HCT116 (cell line): ENCODE measurements at regions not wholly inside any gene's neighbourhood (a gene's known extent, or its start where the extent isn't known, plus 50 kb on each side); places are given as distances from the start of the nearest gene placed in this dataset.

ENCODE experiments used
- ATAC-seq: fragments of 200-7000 bp; cut with Tn5 transposase; 2 replicates; pipeline ENCODE4 v1.9.1; 2020; ENCODE audit warnings: mild to moderate bottlenecking, moderate library complexity
- BruUV-seq: library from RNA; stranded (reverse); fragments of 400-500 nt; replicated peaks from 2 replicates; lab custom pipeline; 2021; lab: Mats Ljungman, UMichigan
- CTCF ChIA-PET: fragments of 300-600 bp; sonication (Branson Sonifier 250); formaldehyde crosslinking; loops from one replicate; lab custom pipeline; 2021; ENCODE audit warnings: antibody characterized with exemption; lab: Charles Lee
- POLR2A ChIA-PET: fragments of 300-600, 350-600 bp; sonication (Branson Sonifier 250); formaldehyde crosslinking; loops from one replicate; lab custom pipeline; 2021; ENCODE audit warnings: antibody characterized with exemption; lab: Charles Lee
- RAD21 ChIA-PET, 2 experiments: fragments of 300-600 bp; sonication (Branson Sonifier 250); formaldehyde crosslinking; loops; one replicate each; lab custom pipeline; 2023; ENCODE audit warnings: low total read pairs in 2 of 2; ENCODE audit not compliant: uncharacterized antibody in 2 of 2, unreplicated experiment in 2 of 2, low non-redundant PET in 1 of 2; lab: Charles Lee
- DNase-seq: peaks from one replicate; pipeline ENCODE4 v3.0.0-alpha.2; 2010; ENCODE audit warnings: low read depth, low spot score
- H2AFZ ChIP-seq: fragments of 200-600 bp; shearing (Covaris generic), sonication (generic); 2 replicates; pipeline ENCODE4 v1.6.1; 2017; ENCODE audit warnings: low read depth, mixed run types, mixed read lengths, antibody characterized with exemption, low read length; ENCODE audit not compliant: poor library complexity, severe bottlenecking
- H3K27ac ChIP-seq: 2 replicates; pipeline ENCODE4 v1.5.1; 2012; ENCODE audit warnings: low read depth, low read length
- H3K27me3 ChIP-seq: fragments of 200-600 bp; sonication (generic); 2 replicates; pipeline ENCODE4 v1.6.1; 2016; ENCODE audit warnings: mixed run types, low read length, mixed read lengths; ENCODE audit not compliant: insufficient read depth
- H3K36me3 ChIP-seq, 2 experiments: fragments of 200-500 bp in 1 of 2; fragments of 200-600 bp in 1 of 2; sonication (Bioruptor generic) in 1 of 2; sonication (generic) in 1 of 2; 2 replicates each; pipeline versions ENCODE4 v1.5.1 to v1.6.1; 2014 to 2016; ENCODE audit warnings: low read length in 2 of 2, inconsistent platforms in 1 of 2, mixed read lengths in 1 of 2, mixed run types in 1 of 2; ENCODE audit not compliant: insufficient read depth in 2 of 2, control insufficient read depth in 1 of 2
- H3K4me1 ChIP-seq, 2 experiments: fragments of 200-600 bp in 1 of 2; sonication (generic) in 1 of 2; 2 replicates each; pipeline versions ENCODE4 v1.5.1 to v1.6.1; 2012 to 2017; ENCODE audit warnings: low read length in 2 of 2, inconsistent platforms in 1 of 2, mild to moderate bottlenecking in 1 of 2, mixed read lengths in 1 of 2, mixed run types in 1 of 2, moderate library complexity in 1 of 2; ENCODE audit not compliant: insufficient read depth in 2 of 2, control insufficient read depth in 1 of 2
- H3K4me2 ChIP-seq: fragments of 200-600 bp; sonication (generic); 2 replicates; pipeline ENCODE4 v1.6.1; 2017; ENCODE audit warnings: mixed run types, low read length, mixed read lengths
- H3K4me3 ChIP-seq, 2 experiments: fragments of 200-600 bp in 1 of 2; sonication (generic) in 1 of 2; replicated peaks in 1 of 2; 2 replicates each; pipeline ENCODE4 v1.5.1; 2011 to 2016; ENCODE audit warnings: low read length in 2 of 2, control low read depth in 1 of 2, low read depth in 1 of 2, mild to moderate bottlenecking in 1 of 2, mixed read lengths in 1 of 2, mixed run types in 1 of 2
- H3K79me2 ChIP-seq: fragments of 200-600 bp; sonication (generic); 2 replicates; pipeline ENCODE4 v1.6.1; 2017; ENCODE audit warnings: mild to moderate bottlenecking, mixed run types, low read length, moderate library complexity, mixed read lengths; ENCODE audit not compliant: insufficient read depth
- H3K9ac ChIP-seq: fragments of 200-600 bp; sonication (generic); 2 replicates; pipeline ENCODE4 v1.6.1; 2016; ENCODE audit warnings: low read length, mixed read lengths
- H3K9me2 ChIP-seq: fragments of 200-600 bp; sonication (generic), shearing (Covaris generic); 2 replicates; pipeline ENCODE4 v1.6.1; 2017; ENCODE audit warnings: mixed run types, mild to moderate bottlenecking, moderate library complexity; ENCODE audit not compliant: insufficient read depth
- H3K9me3 ChIP-seq, 2 experiments: fragments of 200-500 bp in 1 of 2; fragments of 200-600 bp in 1 of 2; sonication (Bioruptor generic) in 1 of 2; sonication (generic) in 1 of 2; 2 replicates each; pipeline ENCODE4 v1.6.1; 2014 to 2017; ENCODE audit warnings: low read length in 2 of 2, mixed read lengths in 2 of 2, inconsistent platforms in 1 of 2, low read depth in 1 of 2, mild to moderate bottlenecking in 1 of 2, mixed run types in 1 of 2, moderate library complexity in 1 of 2; ENCODE audit not compliant: control insufficient read depth in 1 of 2, insufficient read depth in 1 of 2
- H4K20me1 ChIP-seq: fragments of 200-600 bp; sonication (generic), shearing (Covaris generic); 2 replicates; pipeline ENCODE4 v1.6.1; 2017; ENCODE audit warnings: mixed run types, mild to moderate bottlenecking, moderate library complexity; ENCODE audit not compliant: insufficient read depth
- POLR2AphosphoS5 ChIP-seq: IDR thresholded peaks from 2 replicates; pipeline ENCODE4 v1.6.1; 2011; ENCODE audit warnings: mild to moderate bottlenecking, low read depth, low read length, moderate library complexity
- RAD21 ChIP-seq: IDR thresholded peaks from 2 replicates; pipeline ENCODE4 v1.6.1; 2012; ENCODE audit warnings: low read depth, mild to moderate bottlenecking
- SIN3A ChIP-seq: IDR thresholded peaks from 2 replicates; pipeline ENCODE4 v1.6.1; 2012; ENCODE audit warnings: low read depth
- SRF ChIP-seq: IDR thresholded peaks from 2 replicates; pipeline ENCODE4 v1.6.1; 2012; ENCODE audit warnings: low read depth
- TCF7L2 ChIP-seq: IDR thresholded peaks from 2 replicates; pipeline ENCODE4 v1.7.0; 2011; ENCODE audit warnings: borderline replicate concordance, inconsistent platforms; ENCODE audit not compliant: insufficient read depth, insufficient read length; ENCODE audit errors: extremely low read depth
- YY1 ChIP-seq: IDR thresholded peaks from 2 replicates; pipeline ENCODE4 v1.6.1; 2011; ENCODE audit warnings: low read length, low read depth, moderate library complexity, mild to moderate bottlenecking; ENCODE audit not compliant: insufficient replicate concordance; ENCODE audit errors: extremely low read depth
- intact Hi-C: fragments of 100-400 bp; cut with micrococcal nuclease; formaldehyde crosslinking; loops from 2 replicates; pipeline ENCODE4 v1.10.0; 2022
- TF ChIP-seq, protein P1 (sequence below): IDR thresholded peaks from 2 replicates; pipeline ENCODE4 v1.6.1; 2011; ENCODE audit warnings: mild to moderate bottlenecking, low read length, moderate library complexity; ENCODE audit not compliant: insufficient replicate concordance; ENCODE audit errors: extremely low read depth
- TF ChIP-seq, protein P2 (sequence below): IDR thresholded peaks from 2 replicates; pipeline ENCODE4 v1.6.1; 2012

DNA sequence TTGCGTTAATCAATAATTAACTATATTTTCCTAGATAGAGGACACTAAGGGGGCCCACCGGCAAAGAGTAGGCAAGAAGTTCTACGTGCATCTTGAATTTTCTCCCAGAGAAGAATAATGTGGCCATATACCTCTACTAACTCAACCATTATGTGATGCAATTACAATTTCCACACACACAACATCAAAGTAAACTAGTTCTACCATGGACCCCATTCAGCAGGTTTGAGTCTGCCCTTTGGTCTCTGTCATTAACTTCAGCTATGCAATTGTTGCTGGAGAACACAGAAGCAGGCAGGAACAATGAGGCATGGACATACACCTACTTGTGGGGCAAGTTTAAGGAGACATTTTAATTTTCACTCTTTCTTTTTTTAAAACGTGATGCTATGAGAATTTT, 705.9 kb downstream of the PDCD6IP start:
- Histone ChIP-seq H4K20me1 (no peaks in the 10 kb centered on the region; the same call in 1 of the 2 replicates), H3K9me3 (peaks cover 0 to 9% of the 10 kb centered on the region in 2 experiments; a peak in 1 of 4 replicates), H3K4me1 (no peaks in the 10 kb centered on the region), H3K9ac (no peak overlapping the region), H3K9me2 (no peaks in the 10 kb centered on the region), H3K27ac (no peak overlapping the region), H3K27me3 (no peaks in the 10 kb centered on the region), H3K4me3 (no peak overlapping the region), H3K36me3 (no peaks in the 10 kb centered on the region), H3K4me2 (no peak overlapping the region), H2AFZ (no peak overlapping the region), H3K79me2 (no peaks in the 10 kb centered on the region)
- no TSS peak for BruUV-seq
- no peak for ATAC-seq
- intact Hi-C loops = no loop called here
- TF ChIP-seq RAD21 (no peak), SRF (no peak), POLR2AphosphoS5 (no peak)
- DNase-seq = no peak
- ChIA-PET CTCF (no interaction called here), RAD21 (no interaction called here), POLR2A (no interaction called here)

DNA sequence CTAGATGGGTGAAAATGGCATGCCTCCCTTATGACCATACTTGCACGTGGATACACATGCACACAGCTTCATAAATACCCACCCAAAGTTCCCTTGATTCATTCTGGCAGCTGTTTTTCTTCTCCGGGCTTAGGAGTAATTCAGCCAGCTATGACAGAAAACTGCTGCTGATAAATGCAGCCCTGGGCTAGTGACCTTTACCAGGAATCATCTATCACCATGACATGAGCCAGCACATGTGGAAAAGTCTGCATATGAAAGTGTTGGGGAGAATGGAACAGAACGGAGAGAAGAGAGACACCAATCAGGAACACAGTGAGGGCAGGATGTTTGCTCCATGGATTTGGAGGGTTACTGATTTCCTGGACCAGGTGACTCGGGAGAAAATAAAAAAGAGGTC, 706.3 kb downstream of the PDCD6IP start:
- no peaks in the 10 kb centered on the region for H3K4me1 ChIP-seq
- H3K27me3 ChIP-seq = no peaks in the 10 kb centered on the region
- H3K79me2 ChIP-seq = no peaks in the 10 kb centered on the region
- ChIA-PET RAD21 (no interaction called here), CTCF (no interaction called here), POLR2A (no interaction called here)
- no peak overlapping the region for H3K4me3 ChIP-seq
- no peak overlapping the region for H2AFZ ChIP-seq
- intact Hi-C loops = no loop called here
- H4K20me1 ChIP-seq = no peaks in the 10 kb centered on the region; the same call in 1 of the 2 replicates
- ATAC-seq (no peak), DNase-seq (no peak)
- peaks cover 0 to 9% of the 10 kb centered on the region in 2 experiments; a peak in 1 of 4 replicates for H3K9me3 ChIP-seq
- H3K9me2 ChIP-seq = no peaks in the 10 kb centered on the region
- H3K9ac ChIP-seq = no peak overlapping the region
- H3K4me2 ChIP-seq = no peak overlapping the region
- BruUV-seq = no TSS peak
- no peaks in the 10 kb centered on the region for H3K36me3 ChIP-seq
- no peak overlapping the region for H3K27ac ChIP-seq
- TF ChIP-seq, protein P1, sequence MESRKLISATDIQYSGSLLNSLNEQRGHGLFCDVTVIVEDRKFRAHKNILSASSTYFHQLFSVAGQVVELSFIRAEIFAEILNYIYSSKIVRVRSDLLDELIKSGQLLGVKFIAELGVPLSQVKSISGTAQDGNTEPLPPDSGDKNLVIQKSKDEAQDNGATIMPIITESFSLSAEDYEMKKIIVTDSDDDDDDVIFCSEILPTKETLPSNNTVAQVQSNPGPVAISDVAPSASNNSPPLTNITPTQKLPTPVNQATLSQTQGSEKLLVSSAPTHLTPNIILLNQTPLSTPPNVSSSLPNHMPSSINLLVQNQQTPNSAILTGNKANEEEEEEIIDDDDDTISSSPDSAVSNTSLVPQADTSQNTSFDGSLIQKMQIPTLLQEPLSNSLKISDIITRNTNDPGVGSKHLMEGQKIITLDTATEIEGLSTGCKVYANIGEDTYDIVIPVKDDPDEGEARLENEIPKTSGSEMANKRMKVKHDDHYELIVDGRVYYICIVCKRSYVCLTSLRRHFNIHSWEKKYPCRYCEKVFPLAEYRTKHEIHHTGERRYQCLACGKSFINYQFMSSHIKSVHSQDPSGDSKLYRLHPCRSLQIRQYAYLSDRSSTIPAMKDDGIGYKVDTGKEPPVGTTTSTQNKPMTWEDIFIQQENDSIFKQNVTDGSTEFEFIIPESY = no peak
- TF ChIP-seq TCF7L2 (no peak), SIN3A (no peak), YY1 (no peak)
- TF ChIP-seq, protein P2, sequence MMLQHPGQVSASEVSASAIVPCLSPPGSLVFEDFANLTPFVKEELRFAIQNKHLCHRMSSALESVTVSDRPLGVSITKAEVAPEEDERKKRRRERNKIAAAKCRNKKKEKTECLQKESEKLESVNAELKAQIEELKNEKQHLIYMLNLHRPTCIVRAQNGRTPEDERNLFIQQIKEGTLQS = no peak
